Muscle of leg (tissue), 3 donors: ENCODE measurements at regions not wholly inside any gene's neighbourhood (a gene's known extent, or its start where the extent isn't known, plus 50 kb on each side); places are given as distances from the start of the nearest gene placed in this dataset.
"Not testable (repeated sequence)": the region's sequence is repeated elsewhere in the genome, so short reads cannot be mapped to it uniquely, and the experiment has no call there.

Source experiments
- DNase-seq: peaks from one replicate; pipeline ENCODE4 v3.0.0; 2013
- H3K27ac ChIP-seq: one replicate; pipeline ENCODE4 v1.5.1; 2013; ENCODE audit warnings: mild to moderate bottlenecking, low read length, control low read depth
- H3K27me3 ChIP-seq: one replicate; pipeline ENCODE4 v1.6.1; 2013; ENCODE audit warnings: low read length; ENCODE audit not compliant: control insufficient read depth, insufficient read depth
- H3K36me3 ChIP-seq: one replicate; pipeline ENCODE4 v1.6.1; 2013; ENCODE audit warnings: low read length; ENCODE audit not compliant: control insufficient read depth, insufficient read depth
- H3K4me1 ChIP-seq: one replicate; pipeline ENCODE4 v1.6.1; 2013; ENCODE audit warnings: low read length; ENCODE audit not compliant: control insufficient read depth, insufficient read depth
- H3K4me3 ChIP-seq: one replicate; pipeline ENCODE4 v1.5.1; 2013; ENCODE audit warnings: low read length, control low read depth
- H3K9me3 ChIP-seq: replicated peaks from 2 replicates; pipeline ENCODE4 v1.6.1; 2013; ENCODE audit warnings: low read depth, low read length; ENCODE audit not compliant: control insufficient read depth
- WGBS: methylation state at CpG from one replicate; pipeline ENCODE4 v1.1.5; 2013; ENCODE audit warnings: missing lambda C conversion rate; ENCODE audit not compliant: insufficient coverage; 5-methylcytosine and 5-hydroxymethylcytosine counted together

- Histone ChIP-seq H3K9me3 (no peaks in the 10 kb centered on the region), H3K27me3 (no peaks in the 10 kb centered on the region), H3K4me3 (no peak overlapping the region), H3K36me3 (no peaks in the 10 kb centered on the region), H3K27ac (no peak overlapping the region), H3K4me1 (no peaks in the 10 kb centered on the region)
- DNase-seq, result no peak
- no CpG with 5 or more reads among the region's 3 CpGs for WGBS
Observed at GRCh38 chr16:25570131-25570530, 121.6 kb upstream of the HS3ST4 start.

- Histone ChIP-seq H3K4me3 (no peak overlapping the region), H3K36me3 (no peaks in the 10 kb centered on the region), H3K27me3 (no peaks in the 10 kb centered on the region), H3K4me1 (no peaks in the 10 kb centered on the region), H3K9me3 (no peaks in the 10 kb centered on the region), H3K27ac (no peak overlapping the region)
- no peak for DNase-seq
- 67% methylated on average over 1 of the region's 2 CpGs for WGBS
Observed at GRCh38 chr16:25568991-25569390, 122.8 kb upstream of the HS3ST4 start.

- DNase-seq, result no peak
- no peaks in the 10 kb centered on the region for H3K36me3 ChIP-seq
- no peaks in the 10 kb centered on the region for H3K27me3 ChIP-seq
- H3K9me3 ChIP-seq, result no peaks in the 10 kb centered on the region
- no peak overlapping the region for H3K27ac ChIP-seq
- no peaks in the 10 kb centered on the region for H3K4me1 ChIP-seq
- WGBS, result 42% methylated on average over 2 of the region's 3 CpGs
- no peak overlapping the region for H3K4me3 ChIP-seq
Observed at GRCh38 chr16:25566183-25566582, 125.6 kb upstream of the HS3ST4 start.

- 100% methylated on average over 1 of the region's 4 CpGs for WGBS
- Histone ChIP-seq H3K36me3 (no peaks in the 10 kb centered on the region), H3K27me3 (no peaks in the 10 kb centered on the region), H3K27ac (no peak overlapping the region), H3K4me3 (no peak overlapping the region), H3K9me3 (no peaks in the 10 kb centered on the region), H3K4me1 (no peaks in the 10 kb centered on the region)
- DNase-seq, result no peak
Observed at GRCh38 chr16:25563700-25564099, 128.1 kb upstream of the HS3ST4 start.

GRCh38 chr16:25561723-25562122 is 130.0 kb upstream of the HS3ST4 start:
- H3K27ac ChIP-seq, H3K4me3 ChIP-seq, DNase-seq, H3K36me3 ChIP-seq, H3K4me1 ChIP-seq, H3K27me3 ChIP-seq, H3K9me3 ChIP-seq: not testable (repeated sequence)
- WGBS, result no CpG with 5 or more reads among the region's 3 CpGs

- not testable (repeated sequence) for DNase-seq, H3K27me3 ChIP-seq
- 80% methylated on average over 1 of the region's 4 CpGs for WGBS
Observed at GRCh38 chr16:25556968-25557312, 134.8 kb upstream of the HS3ST4 start.

GRCh38 chr16:25556289-25556967 is 135.3 kb upstream of the HS3ST4 start:
- not testable (repeated sequence) for H3K27me3 ChIP-seq, H3K4me1 ChIP-seq, H3K9me3 ChIP-seq, H3K36me3 ChIP-seq, H3K4me3 ChIP-seq, H3K27ac ChIP-seq, DNase-seq
- WGBS, result 81% methylated on average over 10 of the region's 15 CpGs

More at GRCh38 chr16:25556968-25557312, 134.8 kb upstream of the HS3ST4 start:
- not testable (repeated sequence) for H3K36me3 ChIP-seq, H3K4me1 ChIP-seq, H3K4me3 ChIP-seq, H3K9me3 ChIP-seq, H3K27ac ChIP-seq

- Histone ChIP-seq H3K27ac (no peak overlapping the region), H3K4me1 (no peaks in the 10 kb centered on the region), H3K36me3 (no peaks in the 10 kb centered on the region), H3K27me3 (no peaks in the 10 kb centered on the region), H3K9me3 (no peaks in the 10 kb centered on the region), H3K4me3 (no peak overlapping the region)
- no peak for DNase-seq
- WGBS, result 80% methylated on average over 1 of the region's 4 CpGs
Observed at GRCh38 chr16:25553711-25554436, 137.9 kb upstream of the HS3ST4 start.

GRCh38 chr16:25550647-25551046 is 141.1 kb upstream of the HS3ST4 start:
- Histone ChIP-seq H3K4me1 (no peaks in the 10 kb centered on the region), H3K27me3 (no peaks in the 10 kb centered on the region), H3K36me3 (no peaks in the 10 kb centered on the region), H3K4me3 (no peak overlapping the region), H3K27ac (no peak overlapping the region), H3K9me3 (no peaks in the 10 kb centered on the region)
- 83% methylated on average over 1 of the region's 1 CpG for WGBS
- no peak for DNase-seq

- DNase-seq, result no peak
- Histone ChIP-seq H3K4me3 (no peak overlapping the region), H3K9me3 (no peaks in the 10 kb centered on the region), H3K27me3 (no peaks in the 10 kb centered on the region), H3K4me1 (no peaks in the 10 kb centered on the region), H3K36me3 (no peaks in the 10 kb centered on the region), H3K27ac (no peak overlapping the region)
- 37% methylated on average over 2 of the region's 4 CpGs for WGBS
Observed at GRCh38 chr16:25546791-25547190, 145.0 kb upstream of the HS3ST4 start.
